GM12872 (cell line): ENCODE measurements at regions not wholly inside any gene's neighbourhood (a gene's known extent, or its start where the extent isn't known, plus 50 kb on each side); places are given as distances from the start of the nearest gene placed in this dataset.
A peak's percentile ranks its signal among the peaks of the same experiment; 100 is the strongest.

Source experiments
- TF ChIP-seq, protein P1 (sequence below): IDR thresholded peaks from 3 replicates; pipeline ENCODE4 v1.5.1; 2011; ENCODE audit warnings: low read depth, mild to moderate bottlenecking, low read length, moderate library complexity; ENCODE audit not compliant: insufficient read depth

DNA sequence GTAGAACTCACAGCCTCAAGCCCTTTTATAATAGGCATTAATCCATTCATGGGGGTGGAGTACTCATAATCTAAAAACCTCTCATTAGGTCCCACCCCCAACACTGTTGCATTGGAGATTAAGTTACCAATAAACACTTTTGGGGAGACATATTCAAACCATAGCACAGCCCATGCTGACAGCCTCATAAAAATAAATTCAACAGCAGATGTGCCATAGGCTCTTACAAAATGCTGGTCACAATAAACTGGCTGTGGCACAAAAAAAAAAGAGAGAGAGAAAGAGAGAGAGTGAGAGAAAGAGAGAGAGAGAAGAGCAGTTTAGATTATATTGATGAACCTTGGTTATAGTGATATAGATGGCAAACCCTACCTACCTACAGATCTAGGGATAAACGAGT is 1000.9 kb downstream of the TUSC7 start:
- TF ChIP-seq, protein P1, sequence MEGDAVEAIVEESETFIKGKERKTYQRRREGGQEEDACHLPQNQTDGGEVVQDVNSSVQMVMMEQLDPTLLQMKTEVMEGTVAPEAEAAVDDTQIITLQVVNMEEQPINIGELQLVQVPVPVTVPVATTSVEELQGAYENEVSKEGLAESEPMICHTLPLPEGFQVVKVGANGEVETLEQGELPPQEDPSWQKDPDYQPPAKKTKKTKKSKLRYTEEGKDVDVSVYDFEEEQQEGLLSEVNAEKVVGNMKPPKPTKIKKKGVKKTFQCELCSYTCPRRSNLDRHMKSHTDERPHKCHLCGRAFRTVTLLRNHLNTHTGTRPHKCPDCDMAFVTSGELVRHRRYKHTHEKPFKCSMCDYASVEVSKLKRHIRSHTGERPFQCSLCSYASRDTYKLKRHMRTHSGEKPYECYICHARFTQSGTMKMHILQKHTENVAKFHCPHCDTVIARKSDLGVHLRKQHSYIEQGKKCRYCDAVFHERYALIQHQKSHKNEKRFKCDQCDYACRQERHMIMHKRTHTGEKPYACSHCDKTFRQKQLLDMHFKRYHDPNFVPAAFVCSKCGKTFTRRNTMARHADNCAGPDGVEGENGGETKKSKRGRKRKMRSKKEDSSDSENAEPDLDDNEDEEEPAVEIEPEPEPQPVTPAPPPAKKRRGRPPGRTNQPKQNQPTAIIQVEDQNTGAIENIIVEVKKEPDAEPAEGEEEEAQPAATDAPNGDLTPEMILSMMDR, result no peak

DNA sequence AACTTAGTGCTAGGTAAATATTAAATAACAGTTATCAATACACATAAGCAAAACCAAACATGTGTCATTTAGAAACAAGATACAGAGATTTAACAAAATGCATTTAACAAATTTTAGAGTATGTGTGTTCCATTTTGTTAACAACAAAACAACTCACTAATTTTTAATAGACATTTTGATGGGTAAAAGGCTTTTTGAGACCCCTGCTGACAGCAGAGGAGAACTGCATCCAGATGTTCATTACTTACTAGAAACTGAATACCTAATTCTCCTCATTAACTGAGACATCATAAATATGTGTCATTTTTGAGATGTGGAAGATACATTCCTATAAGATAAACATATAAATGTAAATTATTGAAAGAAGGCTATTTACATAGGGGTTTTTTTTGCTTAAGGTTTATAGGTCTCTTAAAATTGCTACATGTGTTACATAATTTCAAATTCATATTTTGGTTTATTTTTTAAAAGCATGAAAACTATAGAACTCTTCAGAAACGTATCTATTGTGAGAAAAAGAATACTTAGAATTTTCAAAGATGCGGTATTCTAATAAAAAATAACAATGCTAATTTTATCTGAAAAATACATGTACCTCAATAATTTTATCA is 1009.8 kb downstream of the TUSC7 start:
- TF ChIP-seq, protein P1, result peak; percentile 64

DNA sequence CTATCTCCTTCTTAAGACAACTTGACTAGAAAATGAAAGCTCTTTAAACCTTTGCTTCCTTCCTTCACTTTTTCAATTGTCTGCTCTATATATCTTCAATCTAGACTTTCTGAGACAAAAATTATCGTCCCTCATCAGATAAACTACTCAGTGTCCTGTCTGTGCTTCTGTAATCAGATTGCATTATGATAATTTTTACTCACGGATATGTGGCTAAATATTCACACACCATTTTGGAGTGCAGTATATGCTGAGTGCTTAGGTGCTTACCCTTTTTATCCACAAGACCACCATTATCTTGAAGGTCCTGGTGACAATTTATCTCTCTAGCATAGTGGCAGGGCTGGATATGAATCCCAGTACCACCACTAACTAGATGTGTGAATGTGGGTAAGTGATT is 1012.3 kb downstream of the TUSC7 start:
- TF ChIP-seq, protein P1, result no peak

GRCh38 chr3:117722856-117723255 is 1013.3 kb downstream of the TUSC7 start:
- TF ChIP-seq, protein P1, result no peak

GRCh38 chr3:117723825-117724224 is 1014.2 kb downstream of the TUSC7 start:
- TF ChIP-seq, protein P1, result no peak

GRCh38 chr3:117725314-117725713 is 1015.7 kb downstream of the TUSC7 start:
- TF ChIP-seq, protein P1, result no peak

GRCh38 chr3:117726776-117727175 is 1017.2 kb downstream of the TUSC7 start:
- TF ChIP-seq, protein P1, result no peak
